ENCODE measurements at regions not wholly inside any gene's neighbourhood (a gene's known extent, or its start where the extent isn't known, plus 50 kb on each side); places are given as distances from the start of the nearest gene placed in this dataset.

- TF ChIP-seq ARID4B (CRISPR knock-in tag; IDR thresholded peaks at IDR 0.05; ENCODE audit: borderline replicate concordance) (no peak), MAX (CRISPR knock-in tag; IDR thresholded peaks at IDR 0.05) (no peak), CBFB (CRISPR knock-in tag; IDR thresholded peaks at IDR 0.05; ENCODE audit: low read depth) (no peak), SP1 (CRISPR knock-in tag; conservative IDR thresholded peaks at IDR 0.05) (no peak), GTF2I (CRISPR knock-in tag; conservative IDR thresholded peaks at IDR 0.05) (no peak), ZNF396 (CRISPR knock-in tag; IDR thresholded peaks at IDR 0.05; ENCODE audit: borderline replicate concordance) (no peak), ATF6 (CRISPR knock-in tag; IDR thresholded peaks at IDR 0.05) (no peak), ZNF263 (CRISPR knock-in tag; IDR thresholded peaks at IDR 0.05; ENCODE audit: low read depth) (no peak), RORB (CRISPR knock-in tag; IDR thresholded peaks at IDR 0.05) (no peak), ZBTB21 (CRISPR knock-in tag; IDR thresholded peaks at IDR 0.05; ENCODE audit: borderline replicate concordance) (no peak), ERG (CRISPR knock-in tag; IDR thresholded peaks at IDR 0.05) (no peak), ZNF317 (CRISPR knock-in tag; IDR thresholded peaks at IDR 0.05; ENCODE audit: borderline replicate concordance, low read depth) (no peak)
These were observed 57.2 kb upstream of the TACR1 start (continued) for GRCh38 chr2:75256485-75256884.

- Mint-ChIP-seq H3K36me3 (peaks cover 34% of the 10 kb centered on the region), H3K4me3 (no peak overlapping the region), H3K27me3 (ENCODE audit: low read depth) (no peaks in the 10 kb centered on the region), H3K9me3 (peaks cover 37% of the 10 kb centered on the region), H3K4me1 (no peaks in the 10 kb centered on the region), H3K27ac (no peak overlapping the region)
- CTCF ChIA-PET, result no interaction called here
- no peak for TF ChIP-seq CDX4 (CRISPR knock-in tag; IDR thresholded peaks at IDR 0.05; ENCODE audit: borderline replicate concordance)
- no peak for TF ChIP-seq CREM (CRISPR knock-in tag; IDR thresholded peaks at IDR 0.05)
- TF ChIP-seq E2F1 (CRISPR knock-in tag; IDR thresholded peaks at IDR 0.05), result no peak
- TF ChIP-seq ZBTB43 (CRISPR knock-in tag; IDR thresholded peaks at IDR 0.05), result no peak
- TF ChIP-seq TEAD1 (CRISPR knock-in tag; IDR thresholded peaks at IDR 0.05), result no peak
- POLR2A ChIA-PET, result no interaction called here
- no peak for ATAC-seq
- no peak for DNase-seq (ENCODE audit: low spot score)
These were observed 54.2 kb upstream of the TACR1 start for GRCh38 chr2:75253526-75253925.
